ENCODE measurements at regions not wholly inside any gene's neighbourhood (a gene's known extent, or its start where the extent isn't known, plus 50 kb on each side); places are given as distances from the start of the nearest gene placed in this dataset.

- Histone ChIP-seq H3K4me3 (replicated peaks in 1 of 4; ENCODE audit: control extremely low read depth in 1 of 4, insufficient read depth in 1 of 4, low read depth in 3 of 4, low read length in 4 of 4) (no peak overlapping the region), H3K4me1 (ENCODE audit: control insufficient read depth, extremely low read depth, insufficient read depth, low read length) (no peaks in the 10 kb centered on the region)
- DNase-seq (ENCODE audit: low read depth in 2 of 2): no peak
These were observed 856.3 kb downstream of the RPA4 start for GRCh38 chrX:97740044-97740443.

GRCh38 chrX:97740886-97741285, 857.2 kb downstream of the RPA4 start:
- TF ChIP-seq EZH2 (IDR thresholded peaks at IDR 0.05; ENCODE audit: low read length, missing control alignments) (no peak), CTCF (conservative IDR thresholded peaks at IDR 0.05 in 1 of 2, IDR thresholded peaks at IDR 0.05 in 1 of 2; ENCODE audit: low read depth in 1 of 2, low read length in 2 of 2) (no peak)
- no peaks in the 10 kb centered on the region for H3K36me3 ChIP-seq (ENCODE audit: control insufficient read depth, insufficient read depth, low read length)
- H3K79me2 ChIP-seq (ENCODE audit: control insufficient read depth, insufficient read depth, low read length): no peaks in the 10 kb centered on the region
- H3K4me1 ChIP-seq (ENCODE audit: control insufficient read depth, extremely low read depth, insufficient read depth, low read length): no peaks in the 10 kb centered on the region
- no peak overlapping the region for H3K4me3 ChIP-seq (replicated peaks in 1 of 4; ENCODE audit: control extremely low read depth in 1 of 4, insufficient read depth in 1 of 4, low read depth in 3 of 4, low read length in 4 of 4)
- no peaks in the 10 kb centered on the region for H4K20me1 ChIP-seq (ENCODE audit: control insufficient read depth, extremely low read depth, insufficient read depth, low read length)
- H3K9ac ChIP-seq (ENCODE audit: insufficient read depth, low read length): no peak overlapping the region
- H3K9me3 ChIP-seq (ENCODE audit: control insufficient read depth, insufficient read depth, low read depth, low read length): no peaks in the 10 kb centered on the region
- no peak overlapping the region for H2AFZ ChIP-seq (ENCODE audit: low read length)
- DNase-seq (ENCODE audit: low read depth in 2 of 2): peak in 1 of 2 donors; percentile 16
- H3K27me3 ChIP-seq (ENCODE audit: control insufficient read depth, insufficient read depth, low read length): no peaks in the 10 kb centered on the region
- H3K27ac ChIP-seq (ENCODE audit: insufficient read depth, low read length): no peak overlapping the region
- no peak overlapping the region for H3K4me2 ChIP-seq (ENCODE audit: extremely low read depth, insufficient read depth, low read length)

More at GRCh38 chrX:97740044-97740443, 856.3 kb downstream of the RPA4 start:
- Histone ChIP-seq H3K9ac (ENCODE audit: insufficient read depth, low read length) (no peak overlapping the region), H3K79me2 (ENCODE audit: control insufficient read depth, insufficient read depth, low read length) (no peaks in the 10 kb centered on the region), H3K36me3 (ENCODE audit: control insufficient read depth, insufficient read depth, low read length) (no peaks in the 10 kb centered on the region), H2AFZ (ENCODE audit: low read length) (no peak overlapping the region), H4K20me1 (ENCODE audit: control insufficient read depth, extremely low read depth, insufficient read depth, low read length) (no peaks in the 10 kb centered on the region), H3K27me3 (ENCODE audit: control insufficient read depth, insufficient read depth, low read length) (no peaks in the 10 kb centered on the region), H3K27ac (ENCODE audit: insufficient read depth, low read length) (no peak overlapping the region), H3K4me2 (ENCODE audit: extremely low read depth, insufficient read depth, low read length) (no peak overlapping the region), H3K9me3 (ENCODE audit: control insufficient read depth, insufficient read depth, low read depth, low read length) (no peaks in the 10 kb centered on the region)
- no peak for TF ChIP-seq EZH2 (IDR thresholded peaks at IDR 0.05; ENCODE audit: low read length, missing control alignments)
- TF ChIP-seq CTCF (conservative IDR thresholded peaks at IDR 0.05 in 1 of 2, IDR thresholded peaks at IDR 0.05 in 1 of 2; ENCODE audit: low read depth in 1 of 2, low read length in 2 of 2): no peak

GRCh38 chrX:97743014-97743413, 859.3 kb downstream of the RPA4 start:
- Histone ChIP-seq H3K4me3 (replicated peaks in 1 of 4; ENCODE audit: control extremely low read depth in 1 of 4, insufficient read depth in 1 of 4, low read depth in 3 of 4, low read length in 4 of 4) (no peak overlapping the region), H3K36me3 (ENCODE audit: control insufficient read depth, insufficient read depth, low read length) (no peaks in the 10 kb centered on the region), H3K27me3 (ENCODE audit: control insufficient read depth, insufficient read depth, low read length) (no peaks in the 10 kb centered on the region), H3K4me2 (ENCODE audit: extremely low read depth, insufficient read depth, low read length) (no peak overlapping the region), H3K9me3 (ENCODE audit: control insufficient read depth, insufficient read depth, low read depth, low read length) (no peaks in the 10 kb centered on the region), H3K9ac (ENCODE audit: insufficient read depth, low read length) (no peak overlapping the region), H3K79me2 (ENCODE audit: control insufficient read depth, insufficient read depth, low read length) (no peaks in the 10 kb centered on the region), H2AFZ (ENCODE audit: low read length) (no peak overlapping the region), H4K20me1 (ENCODE audit: control insufficient read depth, extremely low read depth, insufficient read depth, low read length) (no peaks in the 10 kb centered on the region), H3K27ac (ENCODE audit: insufficient read depth, low read length) (no peak overlapping the region), H3K4me1 (ENCODE audit: control insufficient read depth, extremely low read depth, insufficient read depth, low read length) (no peaks in the 10 kb centered on the region)
- DNase-seq (ENCODE audit: low read depth in 2 of 2): no peak
- TF ChIP-seq CTCF (conservative IDR thresholded peaks at IDR 0.05 in 1 of 2, IDR thresholded peaks at IDR 0.05 in 1 of 2; ENCODE audit: low read depth in 1 of 2, low read length in 2 of 2) (no peak), EZH2 (IDR thresholded peaks at IDR 0.05; ENCODE audit: low read length, missing control alignments) (no peak)
